NCI-H82 treated with DMSO at 0.1 percent for 48 hours (cell line): ENCODE measurements at regions not wholly inside any gene's neighbourhood (a gene's known extent, or its start where the extent isn't known, plus 50 kb on each side); places are given as distances from the start of the nearest gene placed in this dataset.
"Not testable (repeated sequence)": the region's sequence is repeated elsewhere in the genome, so short reads cannot be mapped to it uniquely, and the experiment has no call there.

ENCODE experiments used
- DNase-seq: peaks from one replicate; lab custom pipeline; 2025; ENCODE audit not compliant: unreplicated experiment; lab: John Stamatoyannopoulos, UW

GRCh38 chr2:198314559-198315153 is 510.3 kb downstream of the PLCL1 start:
- peak; percentile 11 for DNase-seq

GRCh38 chr2:198312596-198313483 is 508.4 kb downstream of the PLCL1 start:
- DNase-seq, result peak; percentile 89

GRCh38 chr2:198311020-198311419 is 506.6 kb downstream of the PLCL1 start:
- no peak for DNase-seq

- peak; percentile 35 for DNase-seq
These were observed 505.4 kb downstream of the PLCL1 start for GRCh38 chr2:198309673-198310280.

DNA sequence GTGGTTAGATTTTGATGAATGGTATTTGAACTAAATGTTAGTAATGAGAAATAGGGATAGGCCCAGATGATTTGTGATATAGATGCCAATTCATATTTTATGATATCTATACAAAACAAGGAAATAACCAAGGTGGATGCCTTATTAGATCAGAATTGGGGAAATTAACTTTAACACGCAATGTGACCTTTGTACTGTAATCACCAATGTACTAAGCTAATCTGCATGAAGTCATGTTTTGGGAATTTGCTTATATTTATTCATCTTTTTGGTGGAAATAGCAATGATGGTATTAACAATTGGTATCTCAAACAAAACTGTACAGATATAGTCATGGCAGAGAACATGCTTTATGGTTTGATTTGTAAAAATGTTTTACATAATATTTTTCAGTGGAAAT is 504.7 kb downstream of the PLCL1 start:
- DNase-seq, result no peak

DNA sequence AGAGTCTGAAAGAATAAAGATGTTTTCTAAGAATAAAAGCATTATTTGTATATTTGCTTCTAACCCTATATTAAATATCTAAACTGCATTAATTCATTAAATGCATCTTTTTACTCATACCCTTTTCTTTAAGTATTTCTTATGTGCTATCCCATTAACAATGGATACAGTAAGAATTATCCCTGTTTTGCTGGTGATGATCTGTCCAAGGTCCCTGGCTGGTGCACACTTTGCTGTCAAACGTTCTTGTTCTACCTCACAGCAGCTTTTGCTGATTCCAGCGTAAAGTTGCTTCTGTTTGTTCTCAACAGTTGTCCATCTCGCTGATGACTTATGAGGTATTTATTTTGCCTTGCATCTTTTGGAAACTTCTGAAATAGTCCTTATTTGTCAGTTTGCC is 504.0 kb downstream of the PLCL1 start:
- DNase-seq, result no peak

GRCh38 chr2:198307093-198307492 is 502.7 kb downstream of the PLCL1 start:
- DNase-seq, result no peak

- no peak for DNase-seq
These were observed 500.5 kb downstream of the PLCL1 start for GRCh38 chr2:198304859-198305258.

- DNase-seq, result no peak
These were observed 493.0 kb downstream of the PLCL1 start for GRCh38 chr2:198297350-198297749.

DNA sequence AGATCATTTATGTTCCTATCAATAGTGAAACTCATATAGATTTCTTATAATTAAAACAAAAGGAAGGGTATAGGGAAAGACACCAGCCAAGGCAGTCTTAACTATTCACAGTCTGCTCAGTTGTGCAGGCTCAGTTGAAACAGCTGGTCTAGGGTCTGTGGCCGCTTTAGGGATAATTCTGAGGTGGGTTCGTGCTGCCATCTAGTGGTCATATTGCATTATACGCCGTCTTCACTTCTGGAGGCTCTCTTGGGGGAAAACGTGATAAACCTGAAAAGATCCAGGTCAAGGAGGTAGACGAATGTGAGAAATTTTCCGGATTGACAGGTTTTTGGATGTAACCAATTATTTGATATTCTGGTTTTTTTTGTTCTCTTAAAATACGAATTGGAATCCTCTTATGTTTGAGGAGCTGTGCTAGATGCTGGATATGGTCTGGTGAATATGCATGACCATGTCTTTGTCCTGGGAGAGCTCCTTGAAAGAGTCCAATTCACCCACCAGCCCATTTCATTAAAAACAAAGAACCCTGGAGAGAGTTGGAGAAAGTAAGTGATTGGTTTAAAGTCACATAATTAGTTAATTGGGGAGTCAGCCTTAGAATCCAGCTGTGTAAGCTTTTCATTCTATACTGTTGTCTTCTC is 492.4 kb downstream of the PLCL1 start:
- peak; percentile 62 for DNase-seq

DNA sequence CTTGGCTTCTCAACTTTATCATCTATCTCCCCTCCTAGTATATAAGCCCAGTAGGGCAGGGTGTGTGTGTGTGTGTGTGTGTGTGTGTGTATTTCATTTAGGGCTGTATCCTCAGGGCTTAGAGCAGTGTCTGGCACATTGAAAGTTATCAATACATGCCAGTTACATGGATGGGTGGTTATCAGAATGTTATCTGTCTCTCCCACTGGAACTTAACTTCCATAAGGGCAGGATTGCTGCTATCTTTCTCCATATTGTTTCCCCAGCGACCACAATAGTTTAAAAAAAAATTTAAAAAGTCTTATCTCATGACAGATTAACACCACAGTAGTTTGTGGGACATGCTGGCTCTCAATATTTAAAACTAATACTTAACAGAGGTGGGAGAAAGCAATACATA is 488.9 kb downstream of the PLCL1 start:
- no peak for DNase-seq

GRCh38 chr2:198289811-198290210 is 485.4 kb downstream of the PLCL1 start:
- no peak for DNase-seq

DNA sequence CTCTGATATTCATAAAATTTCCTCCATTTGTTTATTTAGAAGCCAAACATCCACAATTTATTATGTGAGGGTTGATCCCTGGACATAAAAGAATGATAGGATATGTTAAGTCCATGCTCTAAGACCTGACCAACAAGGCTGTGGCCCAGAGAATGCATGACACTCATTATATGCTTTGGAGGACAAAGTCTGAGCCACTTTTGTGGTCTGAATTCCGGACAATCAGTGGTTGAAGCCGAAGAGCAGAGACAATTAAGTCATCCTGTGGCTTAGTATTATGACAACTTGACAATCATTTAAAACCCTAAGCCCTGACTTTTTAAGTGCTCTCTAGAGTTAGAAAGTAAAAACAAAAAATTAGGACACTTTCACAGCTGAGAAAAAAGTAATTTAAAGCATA is 483.3 kb downstream of the PLCL1 start:
- DNase-seq, result no peak

DNA sequence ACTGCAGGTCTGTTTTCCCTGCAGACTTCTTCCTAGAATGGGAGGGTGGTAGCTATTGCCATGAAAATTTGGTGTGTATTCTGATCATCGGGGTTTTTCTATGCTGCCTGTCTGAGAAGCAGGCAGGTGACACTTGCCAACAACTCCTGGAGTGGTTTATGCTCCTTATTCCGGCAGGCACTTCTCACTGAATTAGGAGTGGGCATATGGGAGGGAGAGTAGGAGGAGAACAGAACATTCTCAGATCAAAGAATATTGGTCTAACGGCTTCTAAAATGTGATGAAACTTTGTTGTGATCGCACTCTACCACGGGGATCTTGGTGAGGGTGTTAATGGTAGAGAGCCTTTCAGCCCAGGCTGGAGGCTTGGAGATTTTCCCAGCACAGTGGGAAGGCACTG is 480.8 kb downstream of the PLCL1 start:
- DNase-seq, result no peak

GRCh38 chr2:198283146-198283545 is 478.8 kb downstream of the PLCL1 start:
- no peak for DNase-seq

- DNase-seq, result no peak
These were observed 477.7 kb downstream of the PLCL1 start for GRCh38 chr2:198282061-198282460.

DNA sequence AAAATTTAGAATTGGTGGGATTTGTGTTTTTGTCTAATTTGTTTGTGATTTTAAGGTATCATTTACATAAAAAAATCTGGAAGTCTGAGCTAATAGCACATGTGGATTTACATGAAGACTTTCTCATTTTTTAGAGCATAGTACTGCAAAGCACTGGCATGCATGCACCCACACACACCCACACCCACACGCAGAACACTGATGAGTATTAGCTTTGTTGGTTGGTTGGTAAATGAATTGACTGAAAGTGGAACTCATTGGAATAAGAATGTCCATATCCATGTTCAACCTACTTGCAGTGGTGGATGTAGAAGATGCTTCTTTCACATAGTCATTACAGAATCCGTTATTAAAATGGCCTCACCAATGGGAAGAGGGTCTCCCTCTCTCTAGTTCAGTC is 475.8 kb downstream of the PLCL1 start:
- no peak for DNase-seq

DNA sequence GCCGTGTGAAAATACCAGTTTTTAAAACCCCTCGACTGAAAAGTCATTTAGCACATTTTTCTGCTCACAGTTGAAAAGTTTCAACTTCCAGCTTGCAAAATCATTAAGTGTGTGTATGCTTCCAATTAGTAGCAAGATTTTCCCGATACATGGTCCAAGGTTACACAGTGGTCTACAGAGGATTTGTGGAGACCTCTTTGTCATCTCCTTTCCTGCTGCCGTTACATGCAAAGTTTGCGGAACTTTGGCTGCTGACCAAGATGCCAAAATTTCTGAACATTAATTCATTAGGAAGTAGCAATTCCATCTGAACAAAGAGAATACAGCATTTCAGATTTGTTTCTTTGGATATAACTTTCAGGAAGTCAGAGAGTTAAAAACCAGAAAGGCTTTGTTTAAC is 474.6 kb downstream of the PLCL1 start:
- no peak for DNase-seq

DNA sequence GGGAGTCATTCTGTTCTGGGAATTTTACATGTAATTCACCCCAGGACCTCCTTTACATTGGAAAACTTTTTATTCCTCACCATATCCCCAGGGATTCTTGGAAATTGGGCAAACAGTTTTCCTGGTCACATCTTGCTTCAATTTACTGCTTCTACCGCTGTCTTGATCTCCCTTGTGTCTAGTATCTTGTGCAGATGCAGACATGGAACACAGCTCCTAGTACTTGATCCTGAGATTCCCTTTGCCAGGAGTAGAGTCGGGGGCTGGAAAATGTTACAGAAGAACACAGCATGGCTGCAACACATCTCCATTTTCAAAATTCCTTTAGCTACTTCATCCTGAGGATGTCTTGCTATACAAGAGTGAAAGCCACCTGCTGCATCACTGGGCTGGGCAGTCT is 472.8 kb downstream of the PLCL1 start:
- no peak for DNase-seq

DNA sequence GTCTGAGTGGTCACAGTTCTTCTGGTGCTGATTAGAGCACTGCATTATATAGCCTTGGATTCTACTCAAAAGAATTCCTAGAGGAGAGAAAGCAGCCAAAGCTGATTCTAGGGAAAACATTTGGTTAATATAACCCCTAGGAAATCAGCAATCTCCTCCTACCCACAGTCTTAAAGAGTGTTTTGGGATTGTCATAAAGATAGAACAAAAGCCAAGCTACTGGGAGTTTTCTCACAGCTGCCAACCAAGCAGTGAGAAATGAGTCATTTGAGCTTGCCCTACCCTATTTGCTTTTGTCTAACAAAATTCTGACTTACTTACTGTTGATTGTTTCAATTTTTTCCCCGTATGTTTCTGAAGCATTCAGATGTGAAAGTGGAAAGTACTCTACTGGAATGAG is 469.3 kb downstream of the PLCL1 start:
- no peak for DNase-seq

DNA sequence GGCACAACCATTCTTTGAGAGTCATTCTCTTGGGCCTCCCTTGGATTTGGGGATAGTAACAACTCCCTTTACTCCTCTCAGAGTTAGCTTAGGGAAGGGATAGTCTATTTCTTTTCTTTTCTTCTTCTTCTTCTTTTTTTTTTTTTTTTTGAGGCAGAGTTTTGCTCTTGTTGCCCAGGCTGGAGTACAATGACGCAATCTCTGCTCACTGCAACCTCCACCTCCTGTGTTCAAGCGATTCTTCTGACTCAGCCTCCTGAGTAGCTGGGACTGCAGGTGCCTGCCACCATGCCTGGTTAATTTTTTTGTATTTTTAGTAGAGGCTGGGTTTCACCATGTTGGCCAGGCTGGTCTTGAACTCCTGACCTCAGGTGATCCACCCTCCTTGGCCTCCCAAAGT is 465.8 kb downstream of the PLCL1 start:
- DNase-seq, result not testable (repeated sequence)

GRCh38 chr2:198268519-198268918 is 464.1 kb downstream of the PLCL1 start:
- no peak for DNase-seq
